HepG2 (cell line): ENCODE measurements at regions not wholly inside any gene's neighbourhood (a gene's known extent, or its start where the extent isn't known, plus 50 kb on each side); places are given as distances from the start of the nearest gene placed in this dataset.

ENCODE experiments used
- ATAC-seq: fragments of 200-7000 bp; cut with Tn5 transposase; 3 replicates; pipeline ENCODE4 v1.9.1; 2020; ENCODE audit warnings: mild to moderate bottlenecking, moderate library complexity
- BruUV-seq: library from RNA; stranded (reverse); fragments of 400-500 nt; replicated peaks from 2 replicates; lab custom pipeline; 2021; lab: Mats Ljungman, UMichigan
- CTCF ChIA-PET: fragments of 300-600 bp; formaldehyde crosslinking; extraction: SDS; loops from one replicate; lab custom pipeline; 2021; ENCODE audit warnings: low total read pairs, inconsistent platforms, low intra/inter-chr PET ratio; lab: Yijun Ruan, JAX
- POLR2A ChIA-PET: fragments of 350-600 bp; sonication (Branson Sonifier 250); formaldehyde crosslinking; loops from one replicate; lab custom pipeline; 2020; ENCODE audit warnings: antibody characterized with exemption, inconsistent platforms; lab: Yijun Ruan, JAX
- DNase-seq: peaks from one replicate; pipeline ENCODE4 v3.0.0-alpha.2; 2015; ENCODE audit warnings: low spot score
- FAIRE-seq: peaks from 3 replicates; lab custom pipeline; 2011; peaks lifted over from hg19 to GRCh38; lab: Jason Lieb, UNC
- H2AFZ ChIP-seq: one replicate; pipeline ENCODE4 v1.6.1; 2011; ENCODE audit warnings: low read length, inconsistent platforms
- H3K27ac ChIP-seq: fragments of 300-600 bp; 3 replicates; pipeline ENCODE4 v1.8.0; 2011; ENCODE audit warnings: mixed run types, mild to moderate bottlenecking, mixed read lengths, low read length, inconsistent platforms; ENCODE audit not compliant: insufficient read depth; ENCODE audit errors: extremely low read length
- H3K27me3 ChIP-seq, 2 experiments: fragments of 200-600 bp in 1 of 2; 2 replicates in 1 of 2; 3 replicates in 1 of 2; pipeline versions ENCODE4 v1.6.0 to v1.8.0; 2011; ENCODE audit warnings: low read length in 2 of 2, mild to moderate bottlenecking in 2 of 2, moderate library complexity in 2 of 2, inconsistent platforms in 1 of 2; ENCODE audit not compliant: insufficient read depth in 2 of 2, control insufficient read depth in 1 of 2
- H3K36me3 ChIP-seq, 2 experiments: fragments of 200-600 bp in 1 of 2; replicated peaks in 1 of 2; 2 replicates in 1 of 2; 3 replicates in 1 of 2; pipeline versions ENCODE4 v1.5.1 to v1.8.0; 2011; ENCODE audit warnings: low read length in 2 of 2, inconsistent platforms in 1 of 2; ENCODE audit not compliant: insufficient read depth in 2 of 2, control insufficient read depth in 1 of 2
- H3K4me1 ChIP-seq: 2 replicates; pipeline ENCODE4 v1.5.1; 2012; ENCODE audit warnings: low read length, inconsistent platforms; ENCODE audit not compliant: insufficient read depth
- H3K4me2 ChIP-seq: 2 replicates; pipeline ENCODE4 v1.6.0; 2011; ENCODE audit warnings: low read depth, low read length, inconsistent platforms
- H3K4me3 ChIP-seq, 3 experiments: fragments of 200-600 bp in 1 of 3; sonication (generic), shearing (Covaris generic) in 1 of 3; replicated peaks in 1 of 3; 2 replicates each; pipeline ENCODE4 v1.5.1; 2011 to 2016; ENCODE audit warnings: low read length in 3 of 3, inconsistent platforms in 2 of 3, low read depth in 2 of 3, mild to moderate bottlenecking in 2 of 3, control low read depth in 1 of 3, mixed read lengths in 1 of 3; ENCODE audit not compliant: insufficient read depth in 1 of 3
- H3K79me2 ChIP-seq: one replicate; pipeline ENCODE4 v1.6.1; 2011; ENCODE audit warnings: low read length, inconsistent platforms; ENCODE audit not compliant: insufficient read depth
- H3K9ac ChIP-seq: 2 replicates; pipeline ENCODE4 v1.6.0; 2011; ENCODE audit warnings: mild to moderate bottlenecking, low read depth, low read length, inconsistent platforms; ENCODE audit not compliant: insufficient read depth
- H3K9me3 ChIP-seq: 2 replicates; pipeline ENCODE4 v1.5.1; 2012; ENCODE audit warnings: mild to moderate bottlenecking, low read length
- H4K20me1 ChIP-seq: 2 replicates; pipeline ENCODE4 v1.6.0; 2011; ENCODE audit warnings: inconsistent platforms, mild to moderate bottlenecking, low read length, moderate library complexity; ENCODE audit not compliant: insufficient read depth
- CBX5 ChIP-seq: sonication (generic); formaldehyde crosslinking; IDR thresholded peaks from 2 replicates; pipeline ENCODE4 v1.4.0; 2020; ENCODE audit warnings: missing genetic modification reagents, borderline replicate concordance
- CENPT ChIP-seq: sonication (generic); formaldehyde crosslinking; IDR thresholded peaks from 2 replicates; pipeline ENCODE4 v1.8.0; 2022; ENCODE audit warnings: low read depth, mild to moderate bottlenecking, moderate library complexity, missing genetic modification reagents
- DNMT1 ChIP-seq: sonication (generic); formaldehyde crosslinking; IDR thresholded peaks from 2 replicates; pipeline ENCODE4 v1.5.1; 2020; ENCODE audit warnings: mild to moderate bottlenecking, missing genetic modification reagents
- GATAD1 ChIP-seq: IDR thresholded peaks from 2 replicates; pipeline ENCODE4 v1.6.1; 2016; ENCODE audit warnings: missing genetic modification reagents, missing compliant biosample characterization
- HMGXB4 ChIP-seq, 2 experiments: sonication (generic) in 1 of 2; formaldehyde crosslinking in 1 of 2; IDR thresholded peaks; 2 replicates each; pipeline versions ENCODE4 v1.4.0 to v1.6.1; 2018 to 2020; ENCODE audit warnings: missing genetic modification reagents in 2 of 2, borderline replicate concordance in 1 of 2, low read depth in 1 of 2, mild to moderate bottlenecking in 1 of 2, missing biosample characterization in 1 of 2
- MYNN ChIP-seq: sonication (generic); formaldehyde crosslinking; IDR thresholded peaks from 2 replicates; pipeline ENCODE4 v1.4.0; 2020; ENCODE audit warnings: mild to moderate bottlenecking, low read depth, missing genetic modification reagents
- POLR2AphosphoS5 ChIP-seq: IDR thresholded peaks from 2 replicates; pipeline ENCODE4 v1.6.1; 2012; ENCODE audit warnings: low read depth, low read length
- PRDM10 ChIP-seq: sonication (generic); formaldehyde crosslinking; IDR thresholded peaks from 2 replicates; pipeline ENCODE4 v1.4.0; 2020; ENCODE audit warnings: low read depth, missing genetic modification reagents
- RNF2 ChIP-seq: fragments of 450-650 bp; conservative IDR thresholded peaks from 2 replicates; pipeline ENCODE4 v1.6.1; 2016; ENCODE audit warnings: low read depth
- ZIK1 ChIP-seq: sonication (generic); formaldehyde crosslinking; IDR thresholded peaks from 2 replicates; pipeline ENCODE4 v1.5.0; 2020; ENCODE audit warnings: mild to moderate bottlenecking, low read depth, missing genetic modification reagents, borderline replicate concordance
- ZNF136 ChIP-seq: sonication (generic); formaldehyde crosslinking; IDR thresholded peaks from 2 replicates; pipeline ENCODE4 v1.8.1; 2022; ENCODE audit warnings: low read depth, mild to moderate bottlenecking, moderate library complexity, missing genetic modification reagents
- ZNF331 ChIP-seq: sonication (generic); formaldehyde crosslinking; IDR thresholded peaks from 2 replicates; pipeline ENCODE4 v1.4.0; 2020; ENCODE audit warnings: missing genetic modification reagents
- ZNF33A ChIP-seq: sonication (generic); formaldehyde crosslinking; IDR thresholded peaks from 2 replicates; pipeline ENCODE4 v1.5.1; 2020; ENCODE audit warnings: missing genetic modification reagents, mild to moderate bottlenecking, moderate library complexity, borderline replicate concordance
- ZNF34 ChIP-seq: sonication (generic); formaldehyde crosslinking; IDR thresholded peaks from 2 replicates; pipeline ENCODE4 v1.4.0; 2020; ENCODE audit warnings: mild to moderate bottlenecking, missing genetic modification reagents, borderline replicate concordance
- ZNF768 ChIP-seq: sonication (generic); formaldehyde crosslinking; IDR thresholded peaks from 2 replicates; pipeline ENCODE4 v1.4.0; 2020; ENCODE audit warnings: missing genetic modification reagents
- ZNF784 ChIP-seq: sonication (generic); formaldehyde crosslinking; IDR thresholded peaks from 2 replicates; pipeline ENCODE4 v1.5.1; 2020; ENCODE audit warnings: missing genetic modification reagents, mild to moderate bottlenecking, borderline replicate concordance
- ZSCAN29 ChIP-seq: sonication (generic); formaldehyde crosslinking; conservative IDR thresholded peaks from 2 replicates; pipeline ENCODE4 v1.4.0; 2020; ENCODE audit warnings: mild to moderate bottlenecking, missing genetic modification reagents
- WGBS: methylation state at CpG from one replicate; pipeline ENCODE4 v1.1.6; 2017; ENCODE audit warnings: low lambda C conversion rate; 5-methylcytosine and 5-hydroxymethylcytosine counted together
- in situ Hi-C: cut with HindIII; loops from 2 replicates; pipeline ENCODE4 v1.10.0; 2017; ENCODE audit warnings: low pct_unique_long_range_greater_than_20kb; ENCODE audit not compliant: extremely low pct_ligation_motif_present
- intact Hi-C: fragments of 100-400 bp; cut with micrococcal nuclease; formaldehyde crosslinking; loops from one replicate; pipeline ENCODE4 v1.10.0; 2022; ENCODE audit not compliant: unreplicated experiment

DNA sequence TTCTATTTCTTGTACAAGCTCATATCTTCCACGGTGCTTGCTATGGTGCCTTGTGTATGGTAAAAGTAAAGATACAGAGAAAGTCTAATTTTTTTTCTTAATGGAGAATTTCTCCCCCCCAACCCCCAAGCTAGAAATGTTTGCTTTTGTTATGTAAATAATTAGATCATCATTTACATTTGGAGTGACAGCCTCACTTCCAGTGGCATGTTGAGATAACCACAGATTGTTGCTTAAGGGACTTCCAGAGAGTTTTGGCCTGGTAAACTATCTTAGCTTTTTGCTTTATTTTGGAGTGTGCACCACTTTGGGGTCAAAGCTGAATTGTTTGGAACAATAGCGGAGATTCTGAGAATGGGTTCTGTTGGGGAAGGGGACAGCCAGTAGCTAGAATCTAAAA lies 129.7 kb downstream of the ZNF365 start (continued):
- TF ChIP-seq PRDM10 (CRISPR knock-in tag) (no peak), RNF2 (no peak), ZNF784 (no peak), ZNF34 (CRISPR knock-in tag) (no peak), ZIK1 (CRISPR knock-in tag) (no peak), GATAD1 (CRISPR knock-in tag) (no peak), DNMT1 (CRISPR knock-in tag) (no peak), ZNF768 (CRISPR knock-in tag) (no peak), POLR2AphosphoS5 (no peak)

- ATAC-seq (no peak), DNase-seq (no peak), FAIRE-seq (no peak)
- WGBS, result under 1% methylated on average over 3 of the region's 3 CpGs
- POLR2A ChIA-PET, result no interaction called here
- CTCF ChIA-PET, result no interaction called here
- in situ Hi-C loops (no loop called here), intact Hi-C loops (no loop called here)
- BruUV-seq, result no TSS peak
- H3K27ac ChIP-seq, result no peak overlapping the region
- H4K20me1 ChIP-seq, result no peaks in the 10 kb centered on the region
- H3K36me3 ChIP-seq, result no peaks in the 10 kb centered on the region
- H3K9me3 ChIP-seq, result no peaks in the 10 kb centered on the region
- H3K4me2 ChIP-seq, result no peak overlapping the region
- H3K79me2 ChIP-seq, result no peaks in the 10 kb centered on the region
- H3K4me1 ChIP-seq, result no peaks in the 10 kb centered on the region
- H3K4me3 ChIP-seq, result no peak overlapping the region
- no peak overlapping the region for H2AFZ ChIP-seq
- no peaks in the 10 kb centered on the region for H3K27me3 ChIP-seq
- no peak overlapping the region for H3K9ac ChIP-seq
- TF ChIP-seq ZSCAN29 (CRISPR knock-in tag) (no peak), ZNF33A (CRISPR knock-in tag) (no peak), CBX5 (no peak), HMGXB4 (CRISPR knock-in tag; IDR thresholded peaks at IDR 0.05; ENCODE audit: borderline replicate concordance in 1 of 2, low read depth in 1 of 2) (no peak), CENPT (CRISPR knock-in tag) (no peak), ZNF331 (CRISPR knock-in tag) (no peak), MYNN (CRISPR knock-in tag) (no peak), ZNF136 (CRISPR knock-in tag) (no peak)
Measured at GRCh38 chr10:62506371-62506770, 132.2 kb downstream of the ZNF365 start.
